GM13976 (cell line): ENCODE measurements at regions not wholly inside any gene's neighbourhood (a gene's known extent, or its start where the extent isn't known, plus 50 kb on each side); places are given as distances from the start of the nearest gene placed in this dataset.

Experiments used
- DNase-seq: peaks from one replicate; pipeline ENCODE4 v3.0.0; 2012; ENCODE audit warnings: low spot score
- in situ Hi-C: fragments of 300-500 bp; cut with MboI; formaldehyde crosslinking; loops from one replicate; pipeline ENCODE4 v1.12.0; 2022; ENCODE audit warnings: low sequenced_read_pairs, mixed read lengths, inconsistent platforms; ENCODE audit not compliant: unreplicated experiment
- TF ChIP-seq, protein P1 (sequence below): IDR thresholded peaks from 2 replicates; pipeline ENCODE4 v1.5.1; 2012; ENCODE audit warnings: borderline replicate concordance, mild to moderate bottlenecking; ENCODE audit not compliant: insufficient read depth; ENCODE audit errors: extremely low read depth, missing control alignments, control extremely low read depth

DNA sequence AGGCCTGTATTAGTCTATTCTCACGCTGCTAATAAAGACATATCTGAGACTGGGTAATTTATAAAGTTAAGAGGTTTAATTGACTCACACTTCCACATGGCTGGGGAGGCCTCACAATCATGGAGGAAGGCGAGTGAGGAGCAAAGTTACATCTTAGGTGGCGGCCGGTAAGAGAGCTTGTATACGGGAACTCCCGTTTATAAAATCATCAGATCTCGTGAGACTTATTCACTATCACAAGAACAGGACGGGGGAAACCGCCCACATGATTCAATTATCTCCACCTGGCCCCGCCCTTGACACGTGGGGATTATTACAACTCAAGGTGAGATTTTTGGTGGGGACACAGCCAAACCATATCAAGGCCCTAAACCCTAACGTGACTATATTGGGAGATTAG is 110.1 kb downstream of the LLPH start:
- no peak for DNase-seq
- TF ChIP-seq, protein P1, sequence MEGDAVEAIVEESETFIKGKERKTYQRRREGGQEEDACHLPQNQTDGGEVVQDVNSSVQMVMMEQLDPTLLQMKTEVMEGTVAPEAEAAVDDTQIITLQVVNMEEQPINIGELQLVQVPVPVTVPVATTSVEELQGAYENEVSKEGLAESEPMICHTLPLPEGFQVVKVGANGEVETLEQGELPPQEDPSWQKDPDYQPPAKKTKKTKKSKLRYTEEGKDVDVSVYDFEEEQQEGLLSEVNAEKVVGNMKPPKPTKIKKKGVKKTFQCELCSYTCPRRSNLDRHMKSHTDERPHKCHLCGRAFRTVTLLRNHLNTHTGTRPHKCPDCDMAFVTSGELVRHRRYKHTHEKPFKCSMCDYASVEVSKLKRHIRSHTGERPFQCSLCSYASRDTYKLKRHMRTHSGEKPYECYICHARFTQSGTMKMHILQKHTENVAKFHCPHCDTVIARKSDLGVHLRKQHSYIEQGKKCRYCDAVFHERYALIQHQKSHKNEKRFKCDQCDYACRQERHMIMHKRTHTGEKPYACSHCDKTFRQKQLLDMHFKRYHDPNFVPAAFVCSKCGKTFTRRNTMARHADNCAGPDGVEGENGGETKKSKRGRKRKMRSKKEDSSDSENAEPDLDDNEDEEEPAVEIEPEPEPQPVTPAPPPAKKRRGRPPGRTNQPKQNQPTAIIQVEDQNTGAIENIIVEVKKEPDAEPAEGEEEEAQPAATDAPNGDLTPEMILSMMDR: no peak
- in situ Hi-C loops: no loop called here

DNA sequence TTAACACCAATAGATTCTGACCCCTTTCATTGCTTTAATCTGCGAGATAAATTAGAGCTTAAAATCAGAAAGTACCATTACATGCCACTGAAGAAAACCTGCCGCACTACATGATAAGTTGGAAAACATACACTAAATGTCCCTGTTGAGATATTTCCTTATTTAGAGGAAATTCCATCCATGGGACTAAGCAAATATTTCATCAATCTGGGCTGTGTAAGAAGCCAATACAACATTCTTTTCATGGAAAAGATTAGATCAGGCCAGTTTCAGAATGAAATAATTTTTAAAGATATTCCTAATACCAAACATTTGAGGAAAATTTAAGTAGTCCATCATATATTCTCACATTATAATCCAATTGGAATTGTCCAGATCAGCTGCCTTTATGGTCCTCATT is 112.8 kb downstream of the LLPH start:
- no peak for DNase-seq
- in situ Hi-C loops: no loop called here
- TF ChIP-seq, protein P1: no peak
